ENCODE measurements at regions not wholly inside any gene's neighbourhood (a gene's known extent, or its start where the extent isn't known, plus 50 kb on each side); places are given as distances from the start of the nearest gene placed in this dataset.

- H3K9me3 ChIP-seq (ENCODE audit: insufficient read depth, low read depth, low read length): no peaks in the 10 kb centered on the region
- no peak overlapping the region for H3K4me2 ChIP-seq (ENCODE audit: low read depth, low read length, poor library complexity, severe bottlenecking)
- H2AFZ ChIP-seq (ENCODE audit: low read length): no peak overlapping the region
- H4K20me1 ChIP-seq (ENCODE audit: insufficient read depth, low read length, poor library complexity, severe bottlenecking): no peaks in the 10 kb centered on the region
- no peaks in the 10 kb centered on the region for H3K36me3 ChIP-seq (ENCODE audit: insufficient read depth, low read length)
- H3K27me3 ChIP-seq (ENCODE audit: insufficient read depth, low read length, poor library complexity, severe bottlenecking): no peaks in the 10 kb centered on the region
- H3K9ac ChIP-seq (ENCODE audit: low read depth, low read length, poor library complexity, severe bottlenecking): no peak overlapping the region
- H3K9me2 ChIP-seq (replicated peaks; ENCODE audit: low read depth, low read length): no peaks in the 10 kb centered on the region
- no peak for TF ChIP-seq EZH2phosphoT487 (IDR thresholded peaks at IDR 0.05; ENCODE audit: borderline replicate concordance)
- TF ChIP-seq, protein P1, sequence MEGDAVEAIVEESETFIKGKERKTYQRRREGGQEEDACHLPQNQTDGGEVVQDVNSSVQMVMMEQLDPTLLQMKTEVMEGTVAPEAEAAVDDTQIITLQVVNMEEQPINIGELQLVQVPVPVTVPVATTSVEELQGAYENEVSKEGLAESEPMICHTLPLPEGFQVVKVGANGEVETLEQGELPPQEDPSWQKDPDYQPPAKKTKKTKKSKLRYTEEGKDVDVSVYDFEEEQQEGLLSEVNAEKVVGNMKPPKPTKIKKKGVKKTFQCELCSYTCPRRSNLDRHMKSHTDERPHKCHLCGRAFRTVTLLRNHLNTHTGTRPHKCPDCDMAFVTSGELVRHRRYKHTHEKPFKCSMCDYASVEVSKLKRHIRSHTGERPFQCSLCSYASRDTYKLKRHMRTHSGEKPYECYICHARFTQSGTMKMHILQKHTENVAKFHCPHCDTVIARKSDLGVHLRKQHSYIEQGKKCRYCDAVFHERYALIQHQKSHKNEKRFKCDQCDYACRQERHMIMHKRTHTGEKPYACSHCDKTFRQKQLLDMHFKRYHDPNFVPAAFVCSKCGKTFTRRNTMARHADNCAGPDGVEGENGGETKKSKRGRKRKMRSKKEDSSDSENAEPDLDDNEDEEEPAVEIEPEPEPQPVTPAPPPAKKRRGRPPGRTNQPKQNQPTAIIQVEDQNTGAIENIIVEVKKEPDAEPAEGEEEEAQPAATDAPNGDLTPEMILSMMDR (conservative IDR thresholded peaks at IDR 0.05; ENCODE audit: low read length): no peak
- no peak overlapping the region for H3K4me3 ChIP-seq (ENCODE audit: low read length, poor library complexity, severe bottlenecking)
- no peaks in the 10 kb centered on the region for H3K79me2 ChIP-seq (ENCODE audit: insufficient read depth, low read length)
- no peaks in the 10 kb centered on the region for H3F3A ChIP-seq (ENCODE audit: low read depth)
- no peaks in the 10 kb centered on the region for H3K4me1 ChIP-seq (ENCODE audit: insufficient read depth, low read length, poor library complexity, severe bottlenecking)
Observed at GRCh38 chr10:107544706-107545520, 380.4 kb upstream of the SORCS1 start.

GRCh38 chr10:107542607-107543006, 378.1 kb upstream of the SORCS1 start:
- H3K4me3 ChIP-seq (ENCODE audit: low read length, poor library complexity, severe bottlenecking): no peak overlapping the region
- H3K4me2 ChIP-seq (ENCODE audit: low read depth, low read length, poor library complexity, severe bottlenecking): no peak overlapping the region
- H3K27me3 ChIP-seq (ENCODE audit: insufficient read depth, low read length, poor library complexity, severe bottlenecking): no peaks in the 10 kb centered on the region
- no peaks in the 10 kb centered on the region for H3K9me2 ChIP-seq (replicated peaks; ENCODE audit: low read depth, low read length)
- no peaks in the 10 kb centered on the region for H3F3A ChIP-seq (ENCODE audit: low read depth)
- no peak overlapping the region for H2AFZ ChIP-seq (ENCODE audit: low read length)
- no peaks in the 10 kb centered on the region for H3K36me3 ChIP-seq (ENCODE audit: insufficient read depth, low read length)
- H3K4me1 ChIP-seq (ENCODE audit: insufficient read depth, low read length, poor library complexity, severe bottlenecking): no peaks in the 10 kb centered on the region
- no peaks in the 10 kb centered on the region for H3K9me3 ChIP-seq (ENCODE audit: insufficient read depth, low read depth, low read length)
- H3K79me2 ChIP-seq (ENCODE audit: insufficient read depth, low read length): no peaks in the 10 kb centered on the region
- H3K9ac ChIP-seq (ENCODE audit: low read depth, low read length, poor library complexity, severe bottlenecking): no peak overlapping the region
- H4K20me1 ChIP-seq (ENCODE audit: insufficient read depth, low read length, poor library complexity, severe bottlenecking): no peaks in the 10 kb centered on the region
- TF ChIP-seq, protein P1 (conservative IDR thresholded peaks at IDR 0.05; ENCODE audit: low read length): no peak
- no peak for TF ChIP-seq EZH2phosphoT487 (IDR thresholded peaks at IDR 0.05; ENCODE audit: borderline replicate concordance)

- Histone ChIP-seq H3K79me2 (ENCODE audit: insufficient read depth, low read length) (no peaks in the 10 kb centered on the region), H3K27me3 (ENCODE audit: insufficient read depth, low read length, poor library complexity, severe bottlenecking) (no peaks in the 10 kb centered on the region), H3F3A (ENCODE audit: low read depth) (no peaks in the 10 kb centered on the region), H3K9me2 (replicated peaks; ENCODE audit: low read depth, low read length) (no peaks in the 10 kb centered on the region), H3K36me3 (ENCODE audit: insufficient read depth, low read length) (no peaks in the 10 kb centered on the region), H4K20me1 (ENCODE audit: insufficient read depth, low read length, poor library complexity, severe bottlenecking) (no peaks in the 10 kb centered on the region), H3K4me1 (ENCODE audit: insufficient read depth, low read length, poor library complexity, severe bottlenecking) (no peaks in the 10 kb centered on the region), H3K4me3 (ENCODE audit: low read length, poor library complexity, severe bottlenecking) (no peak overlapping the region), H2AFZ (ENCODE audit: low read length) (no peak overlapping the region), H3K4me2 (ENCODE audit: low read depth, low read length, poor library complexity, severe bottlenecking) (no peak overlapping the region), H3K9me3 (ENCODE audit: insufficient read depth, low read depth, low read length) (no peaks in the 10 kb centered on the region), H3K9ac (ENCODE audit: low read depth, low read length, poor library complexity, severe bottlenecking) (no peak overlapping the region)
- TF ChIP-seq EZH2phosphoT487 (IDR thresholded peaks at IDR 0.05; ENCODE audit: borderline replicate concordance): no peak
- TF ChIP-seq, protein P1 (conservative IDR thresholded peaks at IDR 0.05; ENCODE audit: low read length): no peak
Observed at GRCh38 chr10:107542016-107542415, 377.5 kb upstream of the SORCS1 start.

Measured in Loucy (cell line).